Right cardiac atrium (tissue), 5 donors: ENCODE measurements at regions not wholly inside any gene's neighbourhood (a gene's known extent, or its start where the extent isn't known, plus 50 kb on each side); places are given as distances from the start of the nearest gene placed in this dataset.
A peak's percentile ranks its signal among the peaks of the same experiment; 100 is the strongest.

Source experiments
- ATAC-seq, 2 donors: fragments of 200-7000 bp; cut with Tn5 transposase; one replicate each; pipeline versions ENCODE4 v1.8.0 to v1.9.1; 2020; ENCODE audit warnings: moderate library complexity in 2 of 2, mild to moderate bottlenecking in 1 of 2
- DNase-seq, 3 donors: peaks; one replicate each; pipeline ENCODE4 v3.0.0-alpha.2; 2020
- H3K27ac ChIP-seq: one replicate; pipeline ENCODE4 v1.5.1; 2013; ENCODE audit warnings: mild to moderate bottlenecking, low read length, control low read depth, moderate library complexity
- H3K27me3 ChIP-seq: one replicate; pipeline ENCODE4 v1.6.1; 2013; ENCODE audit not compliant: control insufficient read depth, insufficient read depth
- H3K4me1 ChIP-seq: one replicate; pipeline ENCODE4 v1.6.1; 2013; ENCODE audit warnings: low read length; ENCODE audit not compliant: control insufficient read depth, insufficient read depth
- H3K4me3 ChIP-seq: one replicate; pipeline ENCODE4 v1.5.1; 2013; ENCODE audit warnings: low read length, control low read depth
- H3K9me3 ChIP-seq: one replicate; pipeline ENCODE4 v1.6.1; 2013; ENCODE audit warnings: low read length; ENCODE audit not compliant: control insufficient read depth
- WGBS: extraction: QIAGEN DNeasy Blood & Tissue Kit; methylation state at CpG from one replicate; pipeline ENCODE4 v1.1.7; 2013; 5-methylcytosine and 5-hydroxymethylcytosine counted together
- intact Hi-C, 4 donors: fragments of 100-400 bp; cut with DNase I; formaldehyde crosslinking; loops; one replicate each; pipeline versions ENCODE4 v1.11.0 to v1.14.0; 2022 to 2023
- donor health status: healthy with polysubstance abuse.
- donor health status: DM: no; HTN: yes; CAD: no.
- donor health status: DM: no; HTN: no; CAD: no.
- donor health status: DM: no; HTN: yes; CAD: no; lungs with severe emphysema.
- donor health status: DM: yes; HTN: yes; CAD: no.

GRCh38 chr21:28826569-28826968 is 166.1 kb downstream of the LTN1 start:
- no peak for ATAC-seq
- Histone ChIP-seq H3K4me1 (peaks cover 3% of the 10 kb centered on the region), H3K4me3 (no peak overlapping the region), H3K27ac (no peak overlapping the region), H3K9me3 (no peaks in the 10 kb centered on the region), H3K27me3 (no peaks in the 10 kb centered on the region)
- intact Hi-C loops, result no loop called here
- no peak for DNase-seq
- WGBS, result 83% methylated on average over 6 of the region's 6 CpGs

GRCh38 chr21:28826021-28826420 is 166.7 kb downstream of the LTN1 start:
- peaks cover 3% of the 10 kb centered on the region for H3K4me1 ChIP-seq
- H3K9me3 ChIP-seq, result no peaks in the 10 kb centered on the region
- intact Hi-C loops, result no loop called here
- H3K27ac ChIP-seq, result no peak overlapping the region
- H3K4me3 ChIP-seq, result no peak overlapping the region
- no peaks in the 10 kb centered on the region for H3K27me3 ChIP-seq
- ATAC-seq, result no peak
- no peak for DNase-seq
- WGBS, result 72% methylated on average over 2 of the region's 2 CpGs

GRCh38 chr21:28823429-28823828 is 169.2 kb downstream of the LTN1 start:
- H3K9me3 ChIP-seq, result no peaks in the 10 kb centered on the region
- H3K27me3 ChIP-seq, result no peaks in the 10 kb centered on the region
- H3K27ac ChIP-seq, result peak overlapping the region; percentile 51
- intact Hi-C loops, result no loop called here
- H3K4me3 ChIP-seq, result no peak overlapping the region
- DNase-seq (no peak), ATAC-seq (peak in 1 of 2 donors; percentile 27)
- WGBS, result 64% methylated on average over 2 of the region's 2 CpGs
- peaks cover 3% of the 10 kb centered on the region for H3K4me1 ChIP-seq

GRCh38 chr21:28822486-28823335 is 170.0 kb downstream of the LTN1 start:
- intact Hi-C loops, result no loop called here
- Histone ChIP-seq H3K4me1 (peaks cover 3% of the 10 kb centered on the region), H3K27ac (peak overlapping the region; percentile 68), H3K4me3 (no peak overlapping the region), H3K9me3 (no peaks in the 10 kb centered on the region), H3K27me3 (no peaks in the 10 kb centered on the region)
- no peak for DNase-seq
- 34% methylated on average over 3 of the region's 3 CpGs for WGBS
- peak; percentile 80 to 90 for ATAC-seq

GRCh38 chr21:28822123-28822399 is 170.6 kb downstream of the LTN1 start:
- ATAC-seq, result no peak
- Histone ChIP-seq H3K9me3 (no peaks in the 10 kb centered on the region), H3K4me3 (no peak overlapping the region), H3K4me1 (peaks cover 3% of the 10 kb centered on the region), H3K27ac (no peak overlapping the region), H3K27me3 (no peaks in the 10 kb centered on the region)
- intact Hi-C loops, result no loop called here
- no peak for DNase-seq

GRCh38 chr21:28821276-28822122 is 171.2 kb downstream of the LTN1 start:
- no peak overlapping the region for H3K4me3 ChIP-seq
- intact Hi-C loops, result no loop called here

GRCh38 chr21:28818663-28819278 is 173.9 kb downstream of the LTN1 start:
- Histone ChIP-seq H3K27ac (no peak overlapping the region), H3K27me3 (no peaks in the 10 kb centered on the region), H3K4me3 (no peak overlapping the region), H3K4me1 (peaks cover 3% of the 10 kb centered on the region), H3K9me3 (no peaks in the 10 kb centered on the region)
- DNase-seq (no peak), ATAC-seq (no peak)
- WGBS, result 73% methylated on average over 4 of the region's 4 CpGs
- intact Hi-C loops, result no loop called here

More at GRCh38 chr21:28821276-28822122, 171.2 kb downstream of the LTN1 start:
- WGBS, result 73% methylated on average over 6 of the region's 6 CpGs
- ATAC-seq (no peak), DNase-seq (no peak)
- H3K4me1 ChIP-seq, result peaks cover 3% of the 10 kb centered on the region
- no peaks in the 10 kb centered on the region for H3K9me3 ChIP-seq
- no peak overlapping the region for H3K27ac ChIP-seq
- H3K27me3 ChIP-seq, result no peaks in the 10 kb centered on the region

GRCh38 chr21:28817871-28818270 is 174.8 kb downstream of the LTN1 start:
- intact Hi-C loops, result no loop called here
- Histone ChIP-seq H3K27ac (no peak overlapping the region), H3K4me3 (no peak overlapping the region), H3K9me3 (no peaks in the 10 kb centered on the region), H3K4me1 (peaks cover 2% of the 10 kb centered on the region), H3K27me3 (no peaks in the 10 kb centered on the region)
- DNase-seq, result no peak
- ATAC-seq, result no peak
- 79% methylated on average over 2 of the region's 2 CpGs for WGBS

- intact Hi-C loops, result no loop called here
Observed at GRCh38 chr21:28811860-28812259, 180.8 kb downstream of the LTN1 start.

GRCh38 chr21:28810826-28811524 is 181.7 kb downstream of the LTN1 start:
- Histone ChIP-seq H3K9me3 (peaks cover 2% of the 10 kb centered on the region), H3K4me3 (no peak overlapping the region), H3K4me1 (no peaks in the 10 kb centered on the region), H3K27ac (no peak overlapping the region), H3K27me3 (no peaks in the 10 kb centered on the region)
- DNase-seq (no peak), ATAC-seq (no peak)
- intact Hi-C loops, result no loop called here
- WGBS, result 79% methylated on average over 3 of the region's 3 CpGs

More at GRCh38 chr21:28811860-28812259, 180.8 kb downstream of the LTN1 start:
- Histone ChIP-seq H3K27me3 (no peaks in the 10 kb centered on the region), H3K4me3 (no peak overlapping the region), H3K4me1 (no peaks in the 10 kb centered on the region), H3K9me3 (peaks cover 2% of the 10 kb centered on the region), H3K27ac (no peak overlapping the region)
- 85% methylated on average over 3 of the region's 3 CpGs for WGBS
- DNase-seq (no peak), ATAC-seq (no peak)
